Stimulated activated CD4-positive, alpha-beta T cell treated with anti-CD3 and anti-CD28 coated beads, Interleukin-4, amount 100 ng/mL, for 24 hours (primary cell): ENCODE measurements at regions not wholly inside any gene's neighbourhood (a gene's known extent, or its start where the extent isn't known, plus 50 kb on each side); places are given as distances from the start of the nearest gene placed in this dataset.
"Not testable (repeated sequence)": the region's sequence is repeated elsewhere in the genome, so short reads cannot be mapped to it uniquely, and the experiment has no call there.

Experiments used
- DNase-seq: peaks from one replicate; pipeline ENCODE4 v3.0.0-alpha.2; 2020

DNA sequence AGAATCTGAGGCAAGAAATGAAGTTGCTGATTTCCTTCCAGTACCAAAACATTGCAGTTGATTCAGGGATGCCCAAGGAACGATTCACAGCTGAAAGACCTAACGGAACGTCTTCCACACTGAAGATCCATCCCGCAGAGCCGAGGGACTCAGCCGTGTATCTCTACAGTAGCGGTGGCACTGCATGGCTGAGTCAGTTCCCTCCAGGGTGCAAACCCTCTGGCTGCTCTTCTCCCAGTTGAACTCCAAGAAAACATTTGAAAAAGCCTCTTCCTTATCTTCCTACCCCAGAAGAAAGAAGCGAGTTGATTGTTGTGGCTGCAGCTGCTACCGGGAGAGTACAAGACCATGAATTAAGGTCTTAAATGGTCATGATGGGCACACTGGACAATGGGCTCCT, 147.1 kb upstream of the PRSS1 start:
- no peak for DNase-seq

DNA sequence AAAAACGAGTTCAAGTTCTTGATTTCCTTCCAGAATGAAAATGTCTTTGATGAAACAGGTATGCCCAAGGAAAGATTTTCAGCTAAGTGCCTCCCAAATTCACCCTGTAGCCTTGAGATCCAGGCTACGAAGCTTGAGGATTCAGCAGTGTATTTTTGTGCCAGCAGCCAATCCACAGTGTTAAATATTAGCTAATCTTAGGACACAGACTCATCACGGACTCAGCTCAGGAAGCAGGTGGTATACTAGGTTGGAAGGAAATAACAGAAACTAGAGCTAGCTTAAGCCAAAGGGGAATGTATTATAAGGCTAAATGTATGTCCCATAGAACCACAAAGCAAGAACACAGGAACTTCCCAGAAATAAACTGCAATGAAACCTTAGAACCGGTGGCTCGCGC, 151.0 kb upstream of the PRSS1 start:
- no peak for DNase-seq

DNA sequence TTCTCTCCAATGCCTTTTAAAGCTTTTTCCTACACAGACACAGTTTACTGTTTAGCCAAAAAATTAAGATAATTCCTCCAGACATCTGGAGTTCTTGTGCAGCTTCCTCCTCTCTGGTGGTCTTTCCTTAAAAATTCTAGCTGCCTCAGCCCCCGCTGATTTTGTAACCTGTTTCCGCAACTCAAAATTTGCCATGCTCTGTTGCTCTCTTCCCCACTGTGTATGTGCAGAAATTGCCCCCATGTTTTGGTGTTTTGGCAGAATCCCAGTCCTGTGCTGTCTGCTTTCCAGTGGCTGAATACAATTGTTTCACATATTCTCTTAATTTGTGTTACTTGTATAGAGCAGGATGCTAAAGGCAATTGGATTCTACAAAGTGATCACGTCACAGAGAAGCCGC, 151.7 kb upstream of the PRSS1 start:
- no peak for DNase-seq

GRCh38 chr7:142595816-142596516, 153.3 kb upstream of the PRSS1 start:
- DNase-seq = no peak

DNA sequence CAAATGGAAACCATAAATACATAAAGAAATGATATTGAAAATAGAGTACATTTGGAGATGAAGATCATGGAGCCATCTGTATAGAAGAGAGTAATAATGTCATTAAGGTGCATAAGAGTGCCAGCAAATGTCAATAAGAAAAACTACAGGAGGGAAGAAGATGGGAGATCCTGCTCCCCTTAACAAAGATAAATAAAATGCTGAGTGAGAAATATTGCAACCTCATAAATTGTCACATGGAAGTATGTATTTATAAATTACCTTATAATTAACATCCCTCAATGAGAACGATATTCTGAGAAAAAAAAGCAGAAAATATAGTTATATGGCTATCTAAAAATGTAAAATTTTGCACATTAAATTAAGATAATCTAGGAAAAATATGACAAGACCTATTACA, 155.2 kb upstream of the PRSS1 start:
- no peak for DNase-seq

- DNase-seq = no peak
These were observed 156.2 kb upstream of the PRSS1 start for GRCh38 chr7:142593106-142593505.

GRCh38 chr7:142592664-142593063, 156.6 kb upstream of the PRSS1 start:
- DNase-seq = no peak

- no peak for DNase-seq
These were observed 157.0 kb upstream of the PRSS1 start for GRCh38 chr7:142592231-142592630.

GRCh38 chr7:142590830-142591457, 158.3 kb upstream of the PRSS1 start:
- DNase-seq = no peak

GRCh38 chr7:142590077-142590476, 159.2 kb upstream of the PRSS1 start:
- no peak for DNase-seq

- DNase-seq = no peak
These were observed 161.6 kb upstream of the PRSS1 start for GRCh38 chr7:142587578-142588191.

GRCh38 chr7:142586611-142587010, 162.7 kb upstream of the PRSS1 start:
- no peak for DNase-seq

- no peak for DNase-seq
These were observed 163.8 kb upstream of the PRSS1 start for GRCh38 chr7:142585425-142585824.

GRCh38 chr7:142584765-142585164, 164.5 kb upstream of the PRSS1 start:
- DNase-seq = no peak

- DNase-seq = peak; percentile 46
These were observed 165.8 kb upstream of the PRSS1 start for GRCh38 chr7:142583446-142583845.

DNA sequence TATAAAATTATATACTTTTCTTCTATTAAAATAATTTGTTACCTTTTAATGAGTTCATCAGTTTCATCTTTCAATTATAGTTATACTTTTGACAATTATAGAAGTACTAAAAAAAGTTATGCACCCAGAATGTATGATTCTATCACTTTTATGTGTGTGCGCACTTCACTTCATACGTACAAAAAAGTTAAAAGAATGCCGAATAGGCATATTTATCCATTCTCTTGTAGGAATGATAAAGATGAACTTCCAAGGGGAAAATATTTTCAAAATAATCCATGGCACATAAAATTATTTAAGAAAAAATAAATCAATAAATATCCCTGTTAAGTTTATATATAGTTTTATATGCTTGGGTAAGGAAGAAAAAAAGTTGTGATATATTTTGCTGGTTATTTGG, 166.9 kb upstream of the PRSS1 start:
- DNase-seq = no peak

DNA sequence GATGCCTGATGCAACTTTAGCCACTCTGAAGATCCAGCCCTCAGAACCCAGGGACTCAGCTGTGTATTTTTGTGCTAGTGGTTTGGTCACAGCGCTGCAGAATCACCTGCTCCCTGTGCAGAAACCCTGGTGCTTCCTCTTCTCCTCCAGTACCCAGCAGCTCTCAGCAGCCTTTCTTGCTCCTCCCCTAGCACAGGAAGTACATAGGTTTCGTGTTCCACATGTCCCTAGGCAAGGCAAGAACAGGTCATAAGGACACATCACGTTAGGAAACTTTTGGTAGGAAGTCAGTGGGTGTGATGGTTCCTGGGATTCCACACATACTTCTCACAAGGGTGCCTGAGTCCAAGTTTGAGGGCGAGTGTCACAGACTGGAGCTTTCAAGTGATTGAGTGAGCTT, 167.9 kb upstream of the PRSS1 start:
- peak; percentile 7 for DNase-seq

GRCh38 chr7:142579946-142580345, 169.3 kb upstream of the PRSS1 start:
- DNase-seq = no peak

- not testable (repeated sequence) for DNase-seq
These were observed 173.9 kb upstream of the PRSS1 start for GRCh38 chr7:142575351-142575750.

DNA sequence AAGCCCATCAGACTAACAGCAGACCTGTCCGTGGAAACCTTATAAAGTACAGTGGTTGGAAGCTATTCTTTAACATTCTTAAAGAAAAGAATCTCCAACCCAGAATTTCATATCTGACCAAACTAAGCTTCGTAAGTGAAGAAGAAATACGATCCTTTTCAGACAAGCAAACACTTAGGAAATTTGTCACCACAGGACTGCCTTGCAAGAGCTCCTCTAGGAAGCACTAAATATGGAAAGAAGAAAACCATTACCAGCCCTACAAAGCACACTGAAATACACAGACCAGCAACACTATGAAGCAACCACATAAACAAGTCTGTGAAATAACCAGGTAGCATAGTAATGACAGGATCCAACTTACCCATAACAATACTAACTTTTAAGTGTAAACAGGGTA, 177.7 kb upstream of the PRSS1 start:
- no peak for DNase-seq

DNA sequence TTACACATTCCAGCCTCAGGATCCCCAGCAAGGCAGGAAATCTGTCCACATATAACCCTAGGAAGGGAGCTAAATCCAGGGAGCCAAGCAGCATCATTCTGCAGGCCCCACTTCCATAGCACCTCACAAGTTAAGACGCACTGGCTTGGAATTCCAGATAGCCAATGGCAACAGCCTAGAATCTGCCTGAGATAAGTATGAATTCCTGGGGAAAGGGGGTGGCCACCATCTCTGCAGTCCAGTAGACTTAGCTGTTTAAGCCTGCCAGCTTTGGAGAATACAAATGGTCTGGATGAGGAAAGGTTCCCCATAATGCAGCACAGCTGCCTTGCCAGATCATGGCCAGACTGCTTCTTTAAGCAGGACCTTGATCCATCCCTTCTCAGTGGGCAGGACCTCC, 179.4 kb upstream of the PRSS1 start:
- DNase-seq = no peak

GRCh38 chr7:142568435-142569097, 180.7 kb upstream of the PRSS1 start:
- DNase-seq = no peak

DNA sequence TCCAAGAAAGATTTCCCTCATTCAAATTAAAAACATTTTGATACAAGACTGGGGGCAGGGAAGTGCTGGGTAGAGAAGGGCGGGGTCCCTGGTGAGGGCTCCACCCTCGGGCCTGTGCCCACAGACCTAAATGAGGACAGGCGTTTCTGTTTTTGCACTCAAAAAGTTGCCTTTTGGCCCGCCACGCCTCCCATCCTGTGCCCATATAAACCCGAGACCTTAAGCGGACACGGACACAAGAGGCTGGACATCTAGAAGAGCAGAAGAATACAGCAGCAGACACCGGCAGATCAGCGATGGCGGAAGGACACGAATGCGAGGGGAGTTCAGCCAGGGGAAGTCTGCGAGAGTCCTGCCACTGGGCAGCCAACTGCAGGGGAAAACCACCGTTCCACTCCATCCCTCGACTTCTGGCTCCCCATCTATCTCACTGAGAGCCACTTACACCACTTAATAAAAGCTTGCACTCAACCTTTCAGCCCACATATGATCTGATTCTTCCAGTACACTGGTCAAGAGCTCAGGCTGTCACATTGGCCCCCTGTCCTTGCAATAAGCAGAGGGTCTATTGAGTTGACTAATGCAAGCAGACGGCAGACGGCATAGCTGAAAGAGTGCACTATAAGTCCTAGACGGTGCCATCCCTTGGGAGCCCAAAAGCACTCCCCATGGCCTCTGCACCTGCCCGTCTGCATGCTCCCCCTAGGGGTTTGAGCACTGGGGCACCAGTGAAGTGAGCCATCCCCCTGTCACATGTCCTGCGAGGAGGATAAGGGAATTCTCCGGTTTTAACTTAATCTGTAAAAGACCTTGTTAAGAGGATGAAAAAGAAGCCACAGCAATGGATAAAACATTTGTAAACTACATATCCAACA, 181.8 kb upstream of the PRSS1 start:
- no peak for DNase-seq
